Astrocyte (in vitro differentiated cells and primary cell): ENCODE measurements at regions not wholly inside any gene's neighbourhood (a gene's known extent, or its start where the extent isn't known, plus 50 kb on each side); places are given as distances from the start of the nearest gene placed in this dataset.
A peak's percentile ranks its signal among the peaks of the same experiment; 100 is the strongest.
"Not testable (repeated sequence)": the region's sequence is repeated elsewhere in the genome, so short reads cannot be mapped to it uniquely, and the experiment has no call there.

Experiments used
- DNase-seq: peaks from one replicate; pipeline ENCODE4 v3.0.0-alpha.2; 2010; ENCODE audit warnings: low read depth
- FAIRE-seq: peaks from 2 replicates; lab custom pipeline; 2011; peaks lifted over from hg19 to GRCh38; lab: Jason Lieb, UNC
- H2AFZ ChIP-seq: 2 replicates; pipeline ENCODE4 v1.6.0; 2012; ENCODE audit warnings: low read depth, low read length, inconsistent platforms
- H3K27ac ChIP-seq: 2 replicates; pipeline ENCODE4 v1.5.1; 2011; ENCODE audit warnings: low read depth, low read length, inconsistent platforms
- H3K27me3 ChIP-seq: 2 replicates; pipeline ENCODE4 v1.6.0; 2011; ENCODE audit warnings: low read length, inconsistent platforms; ENCODE audit not compliant: insufficient read depth
- H3K36me3 ChIP-seq: 2 replicates; pipeline ENCODE4 v1.5.1; 2011; ENCODE audit warnings: low read length, inconsistent platforms; ENCODE audit not compliant: insufficient read depth
- H3K4me1 ChIP-seq: 2 replicates; pipeline ENCODE4 v1.5.1; 2011; ENCODE audit warnings: low read length, inconsistent platforms; ENCODE audit not compliant: insufficient read depth
- H3K4me2 ChIP-seq: 2 replicates; pipeline ENCODE4 v1.6.0; 2012; ENCODE audit warnings: low read length, inconsistent platforms
- H3K4me3 ChIP-seq: 2 replicates; pipeline ENCODE4 v1.5.1; 2011; ENCODE audit warnings: low read depth, mild to moderate bottlenecking, low read length, inconsistent platforms; ENCODE audit not compliant: insufficient read depth
- H3K79me2 ChIP-seq: 2 replicates; pipeline ENCODE4 v1.6.0; 2012; ENCODE audit warnings: mild to moderate bottlenecking, low read length, inconsistent platforms; ENCODE audit not compliant: insufficient read depth
- H3K9ac ChIP-seq: 2 replicates; pipeline ENCODE4 v1.6.0; 2012; ENCODE audit warnings: mild to moderate bottlenecking, low read length, inconsistent platforms
- H3K9me3 ChIP-seq: 2 replicates; pipeline ENCODE4 v1.5.1; 2012; ENCODE audit warnings: low read depth, mild to moderate bottlenecking, low read length, inconsistent platforms; ENCODE audit not compliant: insufficient read depth
- H4K20me1 ChIP-seq: 2 replicates; pipeline ENCODE4 v1.6.0; 2012; ENCODE audit warnings: low read length, inconsistent platforms; ENCODE audit not compliant: insufficient read depth
- H3K27ac Mint-ChIP-seq: one replicate; pipeline ENCODE4 v1.8.0; 2021; ENCODE audit warnings: mild to moderate bottlenecking, mixed read lengths; ENCODE audit not compliant: unreplicated experiment
- H3K27me3 Mint-ChIP-seq: one replicate; pipeline ENCODE4 v1.8.0; 2021; ENCODE audit warnings: low read depth, mixed read lengths; ENCODE audit not compliant: unreplicated experiment
- H3K36me3 Mint-ChIP-seq: one replicate; pipeline ENCODE4 v1.8.0; 2021; ENCODE audit warnings: low read depth, mixed read lengths; ENCODE audit not compliant: unreplicated experiment
- H3K4me1 Mint-ChIP-seq: one replicate; pipeline ENCODE4 v1.8.0; 2021; ENCODE audit warnings: low read depth, mixed read lengths; ENCODE audit not compliant: unreplicated experiment
- H3K4me3 Mint-ChIP-seq: one replicate; pipeline ENCODE4 v1.8.0; 2021; ENCODE audit warnings: mild to moderate bottlenecking, moderate library complexity, mixed read lengths; ENCODE audit not compliant: unreplicated experiment
- H3K9me3 Mint-ChIP-seq: one replicate; pipeline ENCODE4 v1.8.0; 2021; ENCODE audit warnings: mild to moderate bottlenecking, mixed read lengths; ENCODE audit not compliant: unreplicated experiment
- CTCF ChIP-seq: IDR thresholded peaks from 2 replicates; pipeline ENCODE4 v1.5.1; 2011; ENCODE audit warnings: low read depth, mild to moderate bottlenecking, inconsistent platforms, low read length, moderate library complexity; ENCODE audit not compliant: insufficient read depth
- EZH2 ChIP-seq: IDR thresholded peaks from 2 replicates; pipeline ENCODE4 v1.6.1; 2012; ENCODE audit warnings: mild to moderate bottlenecking, low read length, inconsistent platforms; ENCODE audit not compliant: insufficient read depth

DNA sequence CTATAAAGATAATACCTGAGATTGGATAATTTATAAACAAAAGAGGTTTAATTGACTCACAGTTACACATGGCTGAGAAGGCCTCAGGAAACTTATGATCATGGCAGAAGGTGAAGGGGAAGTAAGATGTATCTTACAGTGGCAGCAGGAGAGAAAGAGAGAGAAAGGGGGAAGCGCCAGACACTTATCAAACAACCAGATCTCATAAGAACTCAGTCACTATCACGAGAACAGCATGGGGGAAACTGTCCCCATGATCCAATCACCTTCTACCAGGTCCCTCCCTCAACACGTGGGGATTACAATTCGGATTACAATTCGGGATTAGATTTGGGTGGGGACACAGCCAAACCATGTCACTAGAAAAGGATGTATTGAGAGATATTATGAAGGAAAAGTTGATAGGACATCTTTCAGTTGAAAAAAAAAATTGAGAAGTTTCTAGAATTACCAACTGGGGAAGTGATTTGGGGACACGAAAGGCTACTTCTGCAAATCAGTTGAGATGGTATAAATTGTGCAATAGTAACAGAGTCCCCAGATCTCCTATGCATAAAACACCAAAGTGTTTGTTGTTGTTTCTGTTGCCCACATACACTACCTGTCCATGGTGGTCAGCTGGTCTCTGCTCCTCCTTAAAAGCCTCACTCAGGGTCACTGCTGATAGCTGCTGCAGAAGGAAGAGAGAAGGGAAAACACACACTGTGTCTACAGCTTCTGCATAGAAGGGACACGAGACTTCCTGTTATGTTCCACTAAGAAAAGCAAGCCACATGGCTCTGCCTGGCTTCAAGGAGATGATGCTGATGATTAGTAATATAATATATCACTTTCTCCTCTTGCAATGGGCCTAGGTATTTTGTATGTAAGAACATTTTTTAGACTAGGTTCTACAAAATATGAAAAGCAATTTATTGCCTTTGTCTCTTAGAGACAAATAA is 465.5 kb downstream of the PDZRN4 start:
- Histone ChIP-seq H3K79me2 (no peaks in the 10 kb centered on the region), H3K27ac (no peak overlapping the region), H3K27me3 (no peaks in the 10 kb centered on the region), H3K9ac (no peak overlapping the region), H3K4me1 (no peaks in the 10 kb centered on the region), H4K20me1 (no peaks in the 10 kb centered on the region), H2AFZ (no peak overlapping the region), H3K36me3 (no peaks in the 10 kb centered on the region), H3K4me2 (no peak overlapping the region), H3K4me3 (no peak overlapping the region), H3K9me3 (no peaks in the 10 kb centered on the region)
- Mint-ChIP-seq H3K9me3 (no peaks in the 10 kb centered on the region), H3K27me3 (no peaks in the 10 kb centered on the region), H3K36me3 (no peaks in the 10 kb centered on the region), H3K4me1 (no peaks in the 10 kb centered on the region), H3K27ac (no peak overlapping the region), H3K4me3 (no peak overlapping the region)
- FAIRE-seq (no peak), DNase-seq (no peak)
- TF ChIP-seq CTCF, result no peak
- TF ChIP-seq EZH2, result no peak

- H3K4me3 ChIP-seq, result no peak overlapping the region
- Mint-ChIP-seq H3K9me3 (no peaks in the 10 kb centered on the region), H3K4me1 (no peaks in the 10 kb centered on the region), H3K27me3 (no peaks in the 10 kb centered on the region), H3K27ac (no peak overlapping the region), H3K4me3 (no peak overlapping the region), H3K36me3 (no peaks in the 10 kb centered on the region)
- H4K20me1 ChIP-seq, result no peaks in the 10 kb centered on the region
- H3K4me2 ChIP-seq, result no peak overlapping the region
- DNase-seq (no peak), FAIRE-seq (no peak)
- peak overlapping the region; percentile 34 for H2AFZ ChIP-seq
- TF ChIP-seq CTCF (no peak), EZH2 (no peak)
- H3K27ac ChIP-seq, result no peak overlapping the region
- H3K36me3 ChIP-seq, result no peaks in the 10 kb centered on the region
- H3K9me3 ChIP-seq, result no peaks in the 10 kb centered on the region
- H3K27me3 ChIP-seq, result no peaks in the 10 kb centered on the region
- H3K9ac ChIP-seq, result no peak overlapping the region
- H3K4me1 ChIP-seq, result no peaks in the 10 kb centered on the region
- no peaks in the 10 kb centered on the region for H3K79me2 ChIP-seq
Measured at GRCh38 chr12:41652981-41653380, 464.9 kb downstream of the PDZRN4 start.

DNA sequence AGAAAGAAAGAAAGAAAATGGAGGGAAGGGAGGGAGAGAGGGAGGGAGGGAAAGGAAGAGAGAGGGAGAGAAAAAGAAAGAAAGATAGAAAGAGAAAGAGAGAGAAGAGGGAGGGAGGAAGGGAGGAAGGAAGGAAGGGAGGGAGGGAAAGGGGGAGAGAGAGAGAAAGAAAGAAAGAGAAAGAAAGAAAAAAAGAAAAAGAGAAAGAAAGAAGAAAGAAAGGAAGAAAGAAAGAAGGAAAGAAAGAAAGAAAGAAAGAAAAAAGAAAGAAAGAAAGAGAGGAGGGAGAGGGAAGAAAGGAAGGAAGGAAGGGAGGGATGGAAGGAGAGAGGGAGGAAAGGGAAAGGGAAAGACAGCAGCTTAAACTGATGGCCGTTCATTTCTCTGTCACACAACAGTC is 457.5 kb downstream of the PDZRN4 start:
- no peak for DNase-seq
- no peak overlapping the region for H3K4me3 ChIP-seq
- no peaks in the 10 kb centered on the region for H3K79me2 ChIP-seq
- TF ChIP-seq EZH2 (no peak), CTCF (no peak)
- H3K9me3 ChIP-seq, result peaks cover 3% of the 10 kb centered on the region
- no peak overlapping the region for H3K4me2 ChIP-seq
- no peak overlapping the region for H2AFZ ChIP-seq
- H3K4me1 Mint-ChIP-seq, result no peaks in the 10 kb centered on the region
- no peak overlapping the region for H3K27ac Mint-ChIP-seq
- no peaks in the 10 kb centered on the region for H4K20me1 ChIP-seq
- H3K27me3 ChIP-seq, result no peaks in the 10 kb centered on the region
- no peak overlapping the region for H3K9ac ChIP-seq
- H3K4me3 Mint-ChIP-seq, result no peak overlapping the region
- H3K9me3 Mint-ChIP-seq, result no peaks in the 10 kb centered on the region
- no peak for FAIRE-seq
- H3K36me3 Mint-ChIP-seq, result no peaks in the 10 kb centered on the region
- no peak overlapping the region for H3K27ac ChIP-seq
- no peaks in the 10 kb centered on the region for H3K36me3 ChIP-seq
- no peaks in the 10 kb centered on the region for H3K4me1 ChIP-seq
- no peaks in the 10 kb centered on the region for H3K27me3 Mint-ChIP-seq

DNA sequence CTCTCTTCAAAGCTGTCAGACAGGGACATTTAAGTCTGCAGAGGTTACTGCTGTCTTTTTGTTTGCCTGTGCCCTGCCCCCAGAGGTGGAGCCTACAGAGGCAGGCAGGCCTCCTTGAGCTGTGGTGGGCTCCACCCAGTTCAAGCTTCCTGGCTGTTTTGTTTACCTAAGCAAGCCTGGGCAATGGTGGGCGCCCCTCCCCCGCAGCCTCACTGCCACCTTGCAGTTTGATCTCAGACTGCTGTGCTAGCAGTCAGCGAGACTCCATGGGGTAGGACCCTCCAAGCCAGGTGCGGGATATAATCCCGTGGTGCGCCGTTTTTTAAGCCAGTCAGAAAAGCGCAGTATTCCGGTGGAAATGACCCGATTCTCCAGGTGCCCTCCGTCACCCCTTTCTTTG is 454.7 kb downstream of the PDZRN4 start:
- not testable (repeated sequence) for H3K4me3 ChIP-seq, H3K27ac Mint-ChIP-seq, H3K9me3 Mint-ChIP-seq, H4K20me1 ChIP-seq, H3K27me3 Mint-ChIP-seq, H3K4me2 ChIP-seq, H3K36me3 Mint-ChIP-seq, H3K4me3 Mint-ChIP-seq, H3K36me3 ChIP-seq, H3K9ac ChIP-seq, H3K27me3 ChIP-seq, DNase-seq, FAIRE-seq, H3K9me3 ChIP-seq, H3K79me2 ChIP-seq, H3K27ac ChIP-seq, H3K4me1 ChIP-seq, H2AFZ ChIP-seq, H3K4me1 Mint-ChIP-seq
